ENCODE measurements at regions not wholly inside any gene's neighbourhood (a gene's known extent, or its start where the extent isn't known, plus 50 kb on each side); places are given as distances from the start of the nearest gene placed in this dataset.

GRCh38 chr9:519579-519978 is 304.9 kb downstream of the DOCK8 start (continued):
- TF ChIP-seq, protein P1, sequence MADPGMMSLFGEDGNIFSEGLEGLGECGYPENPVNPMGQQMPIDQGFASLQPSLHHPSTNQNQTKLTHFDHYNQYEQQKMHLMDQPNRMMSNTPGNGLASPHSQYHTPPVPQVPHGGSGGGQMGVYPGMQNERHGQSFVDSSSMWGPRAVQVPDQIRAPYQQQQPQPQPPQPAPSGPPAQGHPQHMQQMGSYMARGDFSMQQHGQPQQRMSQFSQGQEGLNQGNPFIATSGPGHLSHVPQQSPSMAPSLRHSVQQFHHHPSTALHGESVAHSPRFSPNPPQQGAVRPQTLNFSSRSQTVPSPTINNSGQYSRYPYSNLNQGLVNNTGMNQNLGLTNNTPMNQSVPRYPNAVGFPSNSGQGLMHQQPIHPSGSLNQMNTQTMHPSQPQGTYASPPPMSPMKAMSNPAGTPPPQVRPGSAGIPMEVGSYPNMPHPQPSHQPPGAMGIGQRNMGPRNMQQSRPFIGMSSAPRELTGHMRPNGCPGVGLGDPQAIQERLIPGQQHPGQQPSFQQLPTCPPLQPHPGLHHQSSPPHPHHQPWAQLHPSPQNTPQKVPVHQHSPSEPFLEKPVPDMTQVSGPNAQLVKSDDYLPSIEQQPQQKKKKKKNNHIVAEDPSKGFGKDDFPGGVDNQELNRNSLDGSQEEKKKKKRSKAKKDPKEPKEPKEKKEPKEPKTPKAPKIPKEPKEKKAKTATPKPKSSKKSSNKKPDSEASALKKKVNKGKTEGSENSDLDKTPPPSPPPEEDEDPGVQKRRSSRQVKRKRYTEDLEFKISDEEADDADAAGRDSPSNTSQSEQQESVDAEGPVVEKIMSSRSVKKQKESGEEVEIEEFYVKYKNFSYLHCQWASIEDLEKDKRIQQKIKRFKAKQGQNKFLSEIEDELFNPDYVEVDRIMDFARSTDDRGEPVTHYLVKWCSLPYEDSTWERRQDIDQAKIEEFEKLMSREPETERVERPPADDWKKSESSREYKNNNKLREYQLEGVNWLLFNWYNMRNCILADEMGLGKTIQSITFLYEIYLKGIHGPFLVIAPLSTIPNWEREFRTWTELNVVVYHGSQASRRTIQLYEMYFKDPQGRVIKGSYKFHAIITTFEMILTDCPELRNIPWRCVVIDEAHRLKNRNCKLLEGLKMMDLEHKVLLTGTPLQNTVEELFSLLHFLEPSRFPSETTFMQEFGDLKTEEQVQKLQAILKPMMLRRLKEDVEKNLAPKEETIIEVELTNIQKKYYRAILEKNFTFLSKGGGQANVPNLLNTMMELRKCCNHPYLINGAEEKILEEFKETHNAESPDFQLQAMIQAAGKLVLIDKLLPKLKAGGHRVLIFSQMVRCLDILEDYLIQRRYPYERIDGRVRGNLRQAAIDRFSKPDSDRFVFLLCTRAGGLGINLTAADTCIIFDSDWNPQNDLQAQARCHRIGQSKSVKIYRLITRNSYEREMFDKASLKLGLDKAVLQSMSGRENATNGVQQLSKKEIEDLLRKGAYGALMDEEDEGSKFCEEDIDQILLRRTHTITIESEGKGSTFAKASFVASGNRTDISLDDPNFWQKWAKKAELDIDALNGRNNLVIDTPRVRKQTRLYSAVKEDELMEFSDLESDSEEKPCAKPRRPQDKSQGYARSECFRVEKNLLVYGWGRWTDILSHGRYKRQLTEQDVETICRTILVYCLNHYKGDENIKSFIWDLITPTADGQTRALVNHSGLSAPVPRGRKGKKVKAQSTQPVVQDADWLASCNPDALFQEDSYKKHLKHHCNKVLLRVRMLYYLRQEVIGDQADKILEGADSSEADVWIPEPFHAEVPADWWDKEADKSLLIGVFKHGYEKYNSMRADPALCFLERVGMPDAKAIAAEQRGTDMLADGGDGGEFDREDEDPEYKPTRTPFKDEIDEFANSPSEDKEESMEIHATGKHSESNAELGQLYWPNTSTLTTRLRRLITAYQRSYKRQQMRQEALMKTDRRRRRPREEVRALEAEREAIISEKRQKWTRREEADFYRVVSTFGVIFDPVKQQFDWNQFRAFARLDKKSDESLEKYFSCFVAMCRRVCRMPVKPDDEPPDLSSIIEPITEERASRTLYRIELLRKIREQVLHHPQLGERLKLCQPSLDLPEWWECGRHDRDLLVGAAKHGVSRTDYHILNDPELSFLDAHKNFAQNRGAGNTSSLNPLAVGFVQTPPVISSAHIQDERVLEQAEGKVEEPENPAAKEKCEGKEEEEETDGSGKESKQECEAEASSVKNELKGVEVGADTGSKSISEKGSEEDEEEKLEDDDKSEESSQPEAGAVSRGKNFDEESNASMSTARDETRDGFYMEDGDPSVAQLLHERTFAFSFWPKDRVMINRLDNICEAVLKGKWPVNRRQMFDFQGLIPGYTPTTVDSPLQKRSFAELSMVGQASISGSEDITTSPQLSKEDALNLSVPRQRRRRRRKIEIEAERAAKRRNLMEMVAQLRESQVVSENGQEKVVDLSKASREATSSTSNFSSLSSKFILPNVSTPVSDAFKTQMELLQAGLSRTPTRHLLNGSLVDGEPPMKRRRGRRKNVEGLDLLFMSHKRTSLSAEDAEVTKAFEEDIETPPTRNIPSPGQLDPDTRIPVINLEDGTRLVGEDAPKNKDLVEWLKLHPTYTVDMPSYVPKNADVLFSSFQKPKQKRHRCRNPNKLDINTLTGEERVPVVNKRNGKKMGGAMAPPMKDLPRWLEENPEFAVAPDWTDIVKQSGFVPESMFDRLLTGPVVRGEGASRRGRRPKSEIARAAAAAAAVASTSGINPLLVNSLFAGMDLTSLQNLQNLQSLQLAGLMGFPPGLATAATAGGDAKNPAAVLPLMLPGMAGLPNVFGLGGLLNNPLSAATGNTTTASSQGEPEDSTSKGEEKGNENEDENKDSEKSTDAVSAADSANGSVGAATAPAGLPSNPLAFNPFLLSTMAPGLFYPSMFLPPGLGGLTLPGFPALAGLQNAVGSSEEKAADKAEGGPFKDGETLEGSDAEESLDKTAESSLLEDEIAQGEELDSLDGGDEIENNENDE (IDR thresholded peaks at IDR 0.05; ENCODE audit: insufficient replicate concordance, low read length) = no peak
- TF ChIP-seq JUND (IDR thresholded peaks at IDR 0.05; ENCODE audit: low read length) = no peak
- TF ChIP-seq BRCA1 (IDR thresholded peaks at IDR 0.05; ENCODE audit: low read depth, low read length) = no peak
- no peak for TF ChIP-seq GTF2F1 (IDR thresholded peaks at IDR 0.05; ENCODE audit: borderline replicate concordance, low read depth, low read length)
- no peak for TF ChIP-seq HDAC6 (IDR thresholded peaks at IDR 0.05; ENCODE audit: low read depth, low read length)
- no peak for TF ChIP-seq BACH1 (IDR thresholded peaks at IDR 0.05; ENCODE audit: low read length)
- no peak for TF ChIP-seq CHD2 (IDR thresholded peaks at IDR 0.05; ENCODE audit: low read length)
- no peak for TF ChIP-seq RBBP5 (IDR thresholded peaks at IDR 0.05; ENCODE audit: borderline replicate concordance, low read depth, low read length)

All from H1 (cell line).